Neural progenitor cell (in vitro differentiated cells): ENCODE measurements at regions not wholly inside any gene's neighbourhood (a gene's known extent, or its start where the extent isn't known, plus 50 kb on each side); places are given as distances from the start of the nearest gene placed in this dataset.

Experiments
- EZH2 ChIP-seq: fragments of 200-600 bp; sonication (generic); IDR thresholded peaks from 2 replicates; pipeline ENCODE4 v1.6.1; 2017; ENCODE audit warnings: antibody characterized with exemption, mild to moderate bottlenecking, moderate library complexity
- EZH2phosphoT487 ChIP-seq: fragments of 200-600 bp; sonication (generic); IDR thresholded peaks from 2 replicates; pipeline ENCODE4 v1.6.1; 2017; ENCODE audit warnings: antibody characterized with exemption
- TF ChIP-seq, protein P1 (sequence below): fragments of 200-600 bp; sonication (generic); IDR thresholded peaks from 2 replicates; pipeline ENCODE4 v1.5.1; 2017; ENCODE audit warnings: antibody characterized with exemption, mild to moderate bottlenecking

DNA sequence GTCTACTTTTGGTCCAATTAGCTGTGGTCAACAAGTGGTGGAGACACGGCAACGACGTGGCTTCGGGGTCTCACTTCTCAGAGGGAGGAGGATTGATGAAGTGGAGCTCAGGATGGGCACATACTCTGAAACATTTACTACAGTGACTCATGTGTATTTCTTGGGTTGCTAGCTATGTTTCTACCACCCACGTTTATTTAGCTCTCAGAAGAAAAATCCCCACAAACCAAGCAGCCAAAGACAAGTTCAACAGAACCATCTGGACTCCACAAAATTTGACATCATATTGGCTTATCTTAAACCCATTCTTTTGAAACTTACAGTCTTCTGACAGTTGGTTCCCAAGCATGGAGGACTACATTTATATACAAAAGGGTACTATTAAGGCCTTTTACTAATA lies 158.0 kb downstream of the CBLL2 start:
- TF ChIP-seq, protein P1, sequence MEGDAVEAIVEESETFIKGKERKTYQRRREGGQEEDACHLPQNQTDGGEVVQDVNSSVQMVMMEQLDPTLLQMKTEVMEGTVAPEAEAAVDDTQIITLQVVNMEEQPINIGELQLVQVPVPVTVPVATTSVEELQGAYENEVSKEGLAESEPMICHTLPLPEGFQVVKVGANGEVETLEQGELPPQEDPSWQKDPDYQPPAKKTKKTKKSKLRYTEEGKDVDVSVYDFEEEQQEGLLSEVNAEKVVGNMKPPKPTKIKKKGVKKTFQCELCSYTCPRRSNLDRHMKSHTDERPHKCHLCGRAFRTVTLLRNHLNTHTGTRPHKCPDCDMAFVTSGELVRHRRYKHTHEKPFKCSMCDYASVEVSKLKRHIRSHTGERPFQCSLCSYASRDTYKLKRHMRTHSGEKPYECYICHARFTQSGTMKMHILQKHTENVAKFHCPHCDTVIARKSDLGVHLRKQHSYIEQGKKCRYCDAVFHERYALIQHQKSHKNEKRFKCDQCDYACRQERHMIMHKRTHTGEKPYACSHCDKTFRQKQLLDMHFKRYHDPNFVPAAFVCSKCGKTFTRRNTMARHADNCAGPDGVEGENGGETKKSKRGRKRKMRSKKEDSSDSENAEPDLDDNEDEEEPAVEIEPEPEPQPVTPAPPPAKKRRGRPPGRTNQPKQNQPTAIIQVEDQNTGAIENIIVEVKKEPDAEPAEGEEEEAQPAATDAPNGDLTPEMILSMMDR = no peak
- TF ChIP-seq EZH2phosphoT487 = no peak
- no peak for TF ChIP-seq EZH2
